H9 (cell line): ENCODE measurements at regions not wholly inside any gene's neighbourhood (a gene's known extent, or its start where the extent isn't known, plus 50 kb on each side); places are given as distances from the start of the nearest gene placed in this dataset.

Experiments used
- DNase-seq: peaks from one replicate; pipeline ENCODE4 v3.0.0-alpha.2; 2017
- H2AFZ ChIP-seq: one replicate; pipeline ENCODE4 v1.6.1; 2013; ENCODE audit warnings: mild to moderate bottlenecking, low read length, control low read depth, moderate library complexity
- H2AK5ac ChIP-seq: 2 replicates; pipeline ENCODE4 v1.6.1; 2013; ENCODE audit warnings: low read length, control low read depth, mixed read lengths; ENCODE audit not compliant: insufficient read length
- H2BK120ac ChIP-seq: one replicate; pipeline ENCODE4 v1.6.1; 2013; ENCODE audit warnings: low read depth, mild to moderate bottlenecking, low read length, control low read depth, inconsistent platforms; ENCODE audit not compliant: poor library complexity, severe bottlenecking
- H2BK12ac ChIP-seq: 2 replicates; pipeline ENCODE4 v1.6.1; 2013; ENCODE audit warnings: low read length, control low read depth, mixed read lengths, low read depth; ENCODE audit not compliant: insufficient read length
- H2BK15ac ChIP-seq: 2 replicates; pipeline ENCODE4 v1.6.1; 2013; ENCODE audit warnings: low read depth, low read length, control low read depth
- H2BK20ac ChIP-seq: one replicate; pipeline ENCODE4 v1.6.1; 2013; ENCODE audit warnings: low read depth, mild to moderate bottlenecking, low read length, control low read depth, inconsistent platforms; ENCODE audit not compliant: poor library complexity, severe bottlenecking
- H2BK5ac ChIP-seq: 2 replicates; pipeline ENCODE4 v1.6.1; 2013; ENCODE audit warnings: low read length, control low read depth, mixed read lengths; ENCODE audit not compliant: insufficient read length
- H3K14ac ChIP-seq: 2 replicates; pipeline ENCODE4 v1.6.1; 2013; ENCODE audit warnings: low read length, control low read depth; ENCODE audit not compliant: insufficient read depth
- H3K18ac ChIP-seq: 2 replicates; pipeline ENCODE4 v1.6.1; 2013; ENCODE audit warnings: low read depth, mild to moderate bottlenecking, mixed read lengths, low read length, control low read depth; ENCODE audit not compliant: insufficient read length
- H3K23ac ChIP-seq: 2 replicates; pipeline ENCODE4 v1.6.1; 2013; ENCODE audit warnings: low read length, control low read depth, mixed read lengths, low read depth; ENCODE audit not compliant: insufficient read length
- H3K23me2 ChIP-seq: 2 replicates; pipeline ENCODE4 v1.6.1; 2013; ENCODE audit warnings: low read depth, mild to moderate bottlenecking, mixed read lengths, low read length, control low read depth; ENCODE audit not compliant: insufficient read length, poor library complexity, severe bottlenecking
- H3K27ac ChIP-seq: 2 replicates; pipeline ENCODE4 v1.5.1; 2013; ENCODE audit warnings: low read length, control low read depth, mixed read lengths, low read depth; ENCODE audit not compliant: insufficient read length
- H3K27me3 ChIP-seq: 2 replicates; pipeline ENCODE4 v1.6.1; 2013; ENCODE audit warnings: low read length, control low read depth, inconsistent platforms; ENCODE audit not compliant: insufficient read depth
- H3K4ac ChIP-seq: 2 replicates; pipeline ENCODE4 v1.6.1; 2013; ENCODE audit warnings: low read depth, mild to moderate bottlenecking, control low read depth, inconsistent platforms, low read length, moderate library complexity
- H3K4me1 ChIP-seq: 2 replicates; pipeline ENCODE4 v1.6.1; 2013; ENCODE audit warnings: low read length, control low read depth, inconsistent platforms; ENCODE audit not compliant: insufficient read depth
- H3K4me2 ChIP-seq: 2 replicates; pipeline ENCODE4 v1.6.1; 2013; ENCODE audit warnings: low read length, control low read depth, mixed read lengths; ENCODE audit not compliant: insufficient read length, insufficient read depth
- H3K56ac ChIP-seq: 2 replicates; pipeline ENCODE4 v1.6.1; 2013; ENCODE audit warnings: low read depth, mild to moderate bottlenecking, mixed read lengths, low read length, control low read depth; ENCODE audit not compliant: insufficient read length
- H3K79me1 ChIP-seq: 2 replicates; pipeline ENCODE4 v1.6.1; 2013; ENCODE audit warnings: low read depth, mild to moderate bottlenecking, moderate library complexity, low read length, control low read depth, inconsistent platforms; ENCODE audit not compliant: insufficient read depth, poor library complexity, severe bottlenecking
- H3K79me2 ChIP-seq: 2 replicates; pipeline ENCODE4 v1.6.1; 2013; ENCODE audit warnings: low read length, control low read depth, inconsistent platforms; ENCODE audit not compliant: insufficient read depth
- H3K9ac ChIP-seq: 2 replicates; pipeline ENCODE4 v1.6.1; 2013; ENCODE audit warnings: low read length, control low read depth, mixed read lengths; ENCODE audit not compliant: insufficient read length; ENCODE audit errors: extremely low read depth
- H3K9me3 ChIP-seq: one replicate; pipeline ENCODE4 v1.6.1; 2013; ENCODE audit warnings: low read depth, low read length, inconsistent platforms; ENCODE audit not compliant: control insufficient read depth
- H3T11ph ChIP-seq: one replicate; pipeline ENCODE4 v1.6.1; 2013; ENCODE audit warnings: mild to moderate bottlenecking, low read length, control low read depth, inconsistent platforms
- H4K20me1 ChIP-seq: one replicate; pipeline ENCODE4 v1.6.1; 2013; ENCODE audit not compliant: control insufficient read depth, insufficient read length, insufficient read depth
- H4K5ac ChIP-seq: 2 replicates; pipeline ENCODE4 v1.6.1; 2013; ENCODE audit warnings: low read depth, mild to moderate bottlenecking, mixed read lengths, low read length, control low read depth; ENCODE audit not compliant: insufficient read length
- H4K8ac ChIP-seq: replicated peaks from 2 replicates; pipeline ENCODE4 v1.6.1; 2013; ENCODE audit warnings: low read length, control low read depth, mixed read lengths, low read depth; ENCODE audit not compliant: insufficient read length
- H4K91ac ChIP-seq: 2 replicates; pipeline ENCODE4 v1.6.1; 2013; ENCODE audit warnings: low read depth, mild to moderate bottlenecking, moderate library complexity, mixed read lengths, low read length, control low read depth; ENCODE audit not compliant: insufficient read length
- H3K27ac Mint-ChIP-seq, 3 experiments: 2 replicates in 2 of 3; 3 replicates in 1 of 3; pipeline ENCODE4 v1.8.0; 2020 to 2021; ENCODE audit warnings: mixed read lengths in 3 of 3, mild to moderate bottlenecking in 1 of 3, moderate library complexity in 1 of 3
- H3K27me3 Mint-ChIP-seq: 2 replicates; pipeline ENCODE4 v1.8.0; 2021; ENCODE audit warnings: low read depth, mild to moderate bottlenecking, moderate library complexity, mixed read lengths
- H3K36me3 Mint-ChIP-seq, 3 experiments: 2 replicates in 2 of 3; 3 replicates in 1 of 3; pipeline ENCODE4 v1.8.0; 2020 to 2021; ENCODE audit warnings: low read depth in 3 of 3, mixed read lengths in 3 of 3; ENCODE audit not compliant: insufficient read depth in 1 of 3
- H3K4me1 Mint-ChIP-seq, 2 experiments: 2 replicates each; pipeline ENCODE4 v1.8.0; 2020; ENCODE audit warnings: mixed read lengths in 2 of 2
- H3K4me3 Mint-ChIP-seq, 2 experiments: 2 replicates in 1 of 2; 3 replicates in 1 of 2; pipeline ENCODE4 v1.8.0; 2020 to 2021; ENCODE audit warnings: mild to moderate bottlenecking in 2 of 2, mixed read lengths in 2 of 2, moderate library complexity in 1 of 2
- H3K9me3 Mint-ChIP-seq, 2 experiments: 2 replicates in 1 of 2; 3 replicates in 1 of 2; pipeline ENCODE4 v1.8.0; 2020; ENCODE audit warnings: mild to moderate bottlenecking in 2 of 2, mixed read lengths in 2 of 2, moderate library complexity in 1 of 2
- CTCF ChIP-seq: fragments of 200-600 bp; sonication (generic); conservative IDR thresholded peaks from 3 replicates; pipeline ENCODE4 v1.8.0; 2021; ENCODE audit warnings: antibody characterized with exemption, mild to moderate bottlenecking
- WGBS: extraction: QIAGEN DNeasy Blood & Tissue Kit; methylation state at CpG from one replicate; pipeline ENCODE4 v1.1.7; 2013; ENCODE audit warnings: missing lambda C conversion rate, low lambda C conversion rate, mixed read lengths; ENCODE audit not compliant: insufficient read length; ENCODE audit errors: extremely low coverage; 5-methylcytosine and 5-hydroxymethylcytosine counted together

DNA sequence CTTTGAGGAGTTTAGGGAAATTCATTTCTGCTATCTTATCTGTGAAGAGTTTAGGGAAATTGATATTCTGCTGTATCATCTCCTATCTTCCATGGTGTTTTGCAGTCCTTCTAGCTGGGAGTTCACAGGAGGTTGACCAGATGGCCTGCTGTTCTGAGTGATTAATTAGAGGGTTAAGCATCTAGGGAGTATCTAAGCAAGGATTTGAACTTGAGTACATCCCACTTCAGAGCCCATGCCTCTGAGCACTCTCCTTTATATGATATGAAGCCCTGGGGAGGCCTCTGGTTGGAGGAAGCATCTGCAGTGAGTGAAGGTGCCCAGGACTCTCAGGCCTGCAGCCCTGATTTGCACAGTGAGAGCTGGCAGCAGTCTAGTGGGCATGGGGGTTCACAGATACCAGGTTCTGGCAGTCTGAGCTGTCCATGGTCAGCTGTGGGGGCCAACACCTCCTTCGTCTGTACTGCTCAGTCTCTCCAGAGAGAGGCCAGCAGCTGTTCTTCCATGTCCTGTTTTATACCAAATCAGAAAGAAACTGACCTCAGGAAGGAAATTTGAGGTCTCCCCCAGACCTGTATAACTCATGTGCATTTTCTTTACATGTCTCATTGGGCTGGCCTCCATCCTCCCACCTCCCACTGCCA is 156.9 kb downstream of the PLCE1 start:
- Histone ChIP-seq H4K91ac (no peak overlapping the region), H3K9ac (no peak overlapping the region), H4K5ac (no peak overlapping the region), H3K18ac (no peak overlapping the region), H2BK12ac (no peak overlapping the region), H2BK15ac (no peak overlapping the region), H2BK120ac (no peak overlapping the region), H3K27ac (no peak overlapping the region), H3K79me1 (no peaks in the 10 kb centered on the region), H3K4ac (no peak overlapping the region), H3K4me2 (no peak overlapping the region), H2BK5ac (no peak overlapping the region), H2BK20ac (no peak overlapping the region), H4K20me1 (no peaks in the 10 kb centered on the region), H3K79me2 (no peaks in the 10 kb centered on the region), H3K27me3 (no peaks in the 10 kb centered on the region), H3K9me3 (peaks cover 6% of the 10 kb centered on the region), H2AFZ (no peak overlapping the region), H3K23ac (no peak overlapping the region), H4K8ac (no peak overlapping the region), H3K14ac (no peak overlapping the region), H3T11ph (no peak overlapping the region), H3K4me1 (no peaks in the 10 kb centered on the region), H3K23me2 (no peaks in the 10 kb centered on the region), H3K56ac (no peak overlapping the region), H2AK5ac (no peak overlapping the region)
- no peaks in the 10 kb centered on the region for H3K4me1 Mint-ChIP-seq
- peaks cover 0 to 8% (median 7%) of the 10 kb centered on the region in 3 experiments; a peak in 4 of 7 replicates for H3K36me3 Mint-ChIP-seq
- H3K4me3 Mint-ChIP-seq = no peak overlapping the region
- WGBS = no CpG with 5 or more reads among the region's 1 CpG
- no peak for DNase-seq
- TF ChIP-seq CTCF = no peak
- peaks cover 4 to 5% of the 10 kb centered on the region in 2 experiments; a peak in 4 of 5 replicates for H3K9me3 Mint-ChIP-seq
- H3K27me3 Mint-ChIP-seq = peaks cover 7% of the 10 kb centered on the region; the same call in 1 of the 2 replicates
- H3K27ac Mint-ChIP-seq = no peak overlapping the region
